Tibial artery (tissue), 4 donors: ENCODE measurements at regions not wholly inside any gene's neighbourhood (a gene's known extent, or its start where the extent isn't known, plus 50 kb on each side); places are given as distances from the start of the nearest gene placed in this dataset.

Source experiments
- DNase-seq, 2 donors: peaks; one replicate each; pipeline ENCODE4 v3.0.0-alpha.2; 2019
- H3K27ac ChIP-seq, 2 donors: fragments of 200-600 bp; sonication (generic) in 1 of 2; 1 replicate in 1 of 2; 2 replicates in 1 of 2; pipeline ENCODE4 v1.5.1; 2018 to 2019; ENCODE audit warnings: mild to moderate bottlenecking in 1 of 2
- H3K27me3 ChIP-seq, 2 donors: fragments of 200-600 bp; sonication (generic) in 1 of 2; one replicate each; pipeline versions ENCODE4 v1.5.1 to v1.6.0; 2016 to 2019
- H3K36me3 ChIP-seq, 3 donors: fragments of 200-600 bp; sonication (generic) in 2 of 3; one replicate each; pipeline ENCODE4 v1.5.1; 2016 to 2019; ENCODE audit warnings: mild to moderate bottlenecking in 2 of 3
- H3K4me1 ChIP-seq, 4 donors: fragments of 200-600 bp; sonication (generic) in 2 of 4; 1 replicate in 3 of 4; 2 replicates in 1 of 4; pipeline ENCODE4 v1.5.1; 2016 to 2019
- H3K4me3 ChIP-seq, 2 donors: fragments of 200-600 bp; sonication (generic) in 1 of 2; 1 replicate in 1 of 2; 2 replicates in 1 of 2; pipeline ENCODE4 v1.5.1; 2018 to 2019; ENCODE audit warnings: mild to moderate bottlenecking in 2 of 2
- H3K9me3 ChIP-seq, 3 donors: fragments of 200-600 bp; sonication (generic) in 1 of 3; one replicate each; pipeline ENCODE4 v1.5.1; 2016 to 2019
- CTCF ChIP-seq, 2 experiments: fragments of 200-600 bp in 1 of 2; fragments of 450-650 bp in 1 of 2; IDR thresholded peaks; one replicate each; pipeline ENCODE4 v1.5.1; 2017 to 2019; ENCODE audit warnings: antibody characterized with exemption in 2 of 2, mild to moderate bottlenecking in 1 of 2, moderate library complexity in 1 of 2
- intact Hi-C: fragments of 100-400 bp; cut with DNase I; formaldehyde crosslinking; loops from one replicate; pipeline ENCODE4 v1.15.0; 2023; ENCODE audit warnings: low total_unique reads

GRCh38 chr5:116740771-116741170 lies 166.1 kb upstream of the SEMA6A start:
- intact Hi-C loops, result no loop called here

GRCh38 chr5:116739571-116739970 lies 164.9 kb upstream of the SEMA6A start:
- H3K27ac ChIP-seq, result no peak overlapping the region

More at GRCh38 chr5:116740771-116741170, 166.1 kb upstream of the SEMA6A start:
- no peaks in the 10 kb centered on the region for H3K9me3 ChIP-seq
- H3K4me1 ChIP-seq, result peaks cover 0 to 15% (median 8%) of the 10 kb centered on the region in 4 donors
- no peaks in the 10 kb centered on the region for H3K27me3 ChIP-seq
- H3K36me3 ChIP-seq, result no peaks in the 10 kb centered on the region
- DNase-seq, result no peak
- no peak overlapping the region for H3K27ac ChIP-seq
- H3K4me3 ChIP-seq, result no peak overlapping the region
- no peak for TF ChIP-seq CTCF (IDR thresholded peaks at IDR 0.05)

GRCh38 chr5:116738615-116739261 lies 164.1 kb upstream of the SEMA6A start:
- no peaks in the 10 kb centered on the region for H3K9me3 ChIP-seq
- intact Hi-C loops, result no loop called here
- H3K27ac ChIP-seq, result no peak overlapping the region
- no peak overlapping the region for H3K4me3 ChIP-seq
- H3K27me3 ChIP-seq, result no peaks in the 10 kb centered on the region
- H3K4me1 ChIP-seq, result peaks cover 0 to 30% (median 20%) of the 10 kb centered on the region in 4 donors
- no peaks in the 10 kb centered on the region for H3K36me3 ChIP-seq
- no peak for TF ChIP-seq CTCF (IDR thresholded peaks at IDR 0.05)
- no peak for DNase-seq

More at GRCh38 chr5:116739571-116739970, 164.9 kb upstream of the SEMA6A start:
- Histone ChIP-seq H3K4me1 (peaks cover 0 to 21% (median 12%) of the 10 kb centered on the region in 4 donors), H3K4me3 (no peak overlapping the region), H3K9me3 (no peaks in the 10 kb centered on the region), H3K27me3 (no peaks in the 10 kb centered on the region), H3K36me3 (no peaks in the 10 kb centered on the region)
- DNase-seq, result no peak
- intact Hi-C loops, result no loop called here
- no peak for TF ChIP-seq CTCF (IDR thresholded peaks at IDR 0.05)

- intact Hi-C loops, result no loop called here
- DNase-seq, result no peak
- Histone ChIP-seq H3K9me3 (no peaks in the 10 kb centered on the region), H3K27ac (no peak overlapping the region), H3K4me1 (peaks cover 0 to 30% (median 21%) of the 10 kb centered on the region in 4 donors), H3K4me3 (no peak overlapping the region), H3K36me3 (no peaks in the 10 kb centered on the region), H3K27me3 (no peaks in the 10 kb centered on the region)
- TF ChIP-seq CTCF (IDR thresholded peaks at IDR 0.05), result no peak
Observed at GRCh38 chr5:116738239-116738614, 163.6 kb upstream of the SEMA6A start.

GRCh38 chr5:116736671-116737070 lies 162.0 kb upstream of the SEMA6A start:
- H3K4me1 ChIP-seq, result peaks cover 0 to 30% (median 21%) of the 10 kb centered on the region in 4 donors
- no peak for TF ChIP-seq CTCF (IDR thresholded peaks at IDR 0.05)
- H3K36me3 ChIP-seq, result no peaks in the 10 kb centered on the region
- no peaks in the 10 kb centered on the region for H3K27me3 ChIP-seq
- H3K4me3 ChIP-seq, result no peak overlapping the region
- no peak overlapping the region for H3K27ac ChIP-seq
- no peak for DNase-seq
- intact Hi-C loops, result no loop called here
- H3K9me3 ChIP-seq, result no peaks in the 10 kb centered on the region
